CD4-positive, alpha-beta T cell treated with Interferon gamma for 1 hour (primary cell): ENCODE measurements at regions not wholly inside any gene's neighbourhood (a gene's known extent, or its start where the extent isn't known, plus 50 kb on each side); places are given as distances from the start of the nearest gene placed in this dataset.
"Not testable (repeated sequence)": the region's sequence is repeated elsewhere in the genome, so short reads cannot be mapped to it uniquely, and the experiment has no call there.

Experiments used
- DNase-seq: peaks from one replicate; pipeline ENCODE4 v3.0.0-alpha.2; 2020

DNA sequence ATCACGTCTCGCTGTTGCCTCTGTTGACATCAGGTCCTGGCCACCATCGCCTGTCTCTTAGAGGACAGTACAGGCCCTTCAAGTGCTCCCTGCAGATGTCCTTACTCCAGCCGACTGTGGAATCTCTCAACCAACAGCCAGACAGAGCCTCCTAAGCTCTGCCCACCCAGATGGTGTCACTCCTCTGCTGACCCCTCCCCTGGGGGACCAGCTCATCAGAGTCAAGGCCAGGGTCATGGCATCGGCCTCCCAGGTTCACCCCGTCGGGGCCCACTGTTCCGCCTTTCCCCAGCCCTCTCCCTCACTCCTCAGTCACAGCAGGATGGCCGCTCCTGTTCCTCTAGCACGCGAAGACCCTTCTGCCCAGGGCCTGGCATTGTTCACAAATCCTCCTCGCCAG is 157.3 kb upstream of the TMEM132C start:
- DNase-seq: no peak

DNA sequence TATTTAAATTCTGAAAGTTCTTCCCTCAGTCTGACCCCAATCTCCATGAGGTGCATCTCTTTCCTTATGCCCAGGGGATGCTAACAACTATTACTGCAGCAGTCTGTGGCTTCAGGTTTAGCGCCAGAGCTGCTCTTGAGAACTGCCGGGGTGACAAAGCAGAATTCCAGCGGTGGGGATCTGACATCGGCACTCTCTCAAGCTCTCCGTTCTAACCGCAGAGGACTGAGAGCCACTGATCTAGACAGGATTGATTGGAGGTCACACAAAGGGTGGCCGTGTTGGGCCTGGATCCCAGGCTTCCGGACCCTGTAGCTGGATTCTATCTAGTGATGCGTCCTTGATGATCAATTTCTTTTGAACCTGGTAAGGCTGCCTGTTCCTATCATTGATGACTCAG is 155.6 kb upstream of the TMEM132C start:
- DNase-seq: no peak

DNA sequence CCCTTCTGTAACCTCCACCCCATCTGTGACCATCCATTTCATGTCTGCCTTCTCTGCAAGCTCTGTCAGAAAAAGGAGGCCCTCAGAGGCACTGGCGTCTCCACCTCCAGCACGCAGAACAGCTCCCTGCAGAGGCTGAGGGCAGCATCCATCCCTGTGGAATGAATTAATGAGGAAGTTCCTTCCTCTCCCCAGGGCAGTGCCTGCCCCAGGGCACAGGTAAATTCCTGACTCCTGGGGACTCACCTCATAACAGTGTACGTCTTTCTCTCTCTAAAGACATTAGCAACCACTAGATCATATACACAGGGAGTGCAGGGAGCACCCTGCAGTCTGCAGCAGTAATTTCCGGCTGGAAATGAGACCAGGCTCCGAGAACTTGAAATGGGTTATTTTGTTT is 155.0 kb upstream of the TMEM132C start:
- DNase-seq: no peak

DNA sequence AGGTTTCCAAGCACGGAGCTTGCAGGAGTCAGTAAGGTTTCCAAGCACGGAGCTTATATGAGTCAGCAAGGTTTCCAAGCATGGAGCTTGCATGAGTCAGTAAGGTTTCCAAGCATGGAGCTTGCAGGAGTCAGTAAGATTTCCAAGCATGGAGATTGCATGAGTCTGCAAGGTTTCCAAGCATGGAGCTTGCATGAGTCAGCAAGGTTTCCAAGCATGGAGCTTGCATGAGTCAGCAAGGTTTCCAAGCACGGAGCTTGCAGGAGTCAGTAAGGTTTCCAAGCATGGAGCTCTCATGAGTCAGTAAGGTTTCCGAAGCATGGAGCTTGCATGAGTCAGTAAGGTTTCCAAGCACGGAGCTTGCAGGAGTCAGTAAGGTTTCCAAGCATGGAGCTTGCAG is 153.7 kb upstream of the TMEM132C start:
- not testable (repeated sequence) for DNase-seq

DNA sequence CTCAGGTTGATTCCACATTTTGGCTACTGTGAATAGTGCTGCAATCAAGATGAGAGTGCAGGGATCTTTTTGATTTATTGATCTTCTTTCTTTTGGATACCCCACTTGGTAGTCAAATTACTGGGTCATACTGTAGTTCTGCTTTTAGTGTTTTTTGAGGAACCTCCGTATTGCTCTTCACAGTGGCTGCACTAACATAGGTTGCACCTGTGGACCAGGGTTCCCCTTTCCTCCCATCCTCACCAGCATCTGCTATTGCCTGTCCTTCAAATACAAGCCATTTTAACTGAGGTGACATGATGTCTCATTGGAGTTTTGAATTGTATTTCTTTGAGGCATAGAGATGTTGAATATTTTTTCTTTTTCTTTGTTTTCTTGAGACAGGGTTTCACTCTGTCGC is 152.5 kb upstream of the TMEM132C start:
- no peak for DNase-seq

DNA sequence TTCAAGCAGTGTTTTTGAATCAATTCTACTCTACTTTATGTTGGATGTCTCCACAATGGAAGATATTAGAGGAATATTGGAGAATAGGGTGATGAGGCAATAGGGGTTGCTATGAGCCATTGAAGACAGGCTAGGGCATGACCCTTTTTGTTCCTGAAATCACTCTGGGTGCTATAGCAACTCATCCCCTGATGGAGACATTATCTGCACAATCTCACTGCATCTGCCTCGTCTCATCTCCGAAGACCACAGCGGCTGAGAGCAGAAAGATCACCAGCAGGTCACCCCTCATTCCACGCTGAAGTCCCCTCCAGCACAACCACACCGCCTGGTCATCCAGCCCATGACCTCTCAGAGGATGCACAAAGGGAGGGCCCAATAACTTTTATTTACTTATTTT is 150.4 kb upstream of the TMEM132C start:
- DNase-seq: no peak

DNA sequence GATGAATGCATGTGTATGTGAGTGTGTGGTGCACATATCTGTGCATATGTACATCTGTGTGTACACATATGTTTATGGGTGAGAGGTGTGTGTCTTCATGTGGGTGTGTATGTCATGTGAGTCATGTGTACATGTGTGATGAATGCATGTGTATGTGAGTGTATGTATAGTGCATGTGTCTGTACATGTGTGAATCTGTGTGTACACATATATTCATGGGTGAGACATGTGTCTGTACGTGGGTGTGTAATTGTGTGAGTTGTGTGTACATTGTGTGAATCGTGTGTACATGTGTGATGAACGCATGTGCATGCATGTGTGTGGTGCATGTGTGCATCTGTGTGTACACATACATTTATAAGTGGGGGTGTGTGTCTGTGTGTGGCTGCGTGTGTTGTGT is 146.9 kb upstream of the TMEM132C start:
- no peak for DNase-seq

DNA sequence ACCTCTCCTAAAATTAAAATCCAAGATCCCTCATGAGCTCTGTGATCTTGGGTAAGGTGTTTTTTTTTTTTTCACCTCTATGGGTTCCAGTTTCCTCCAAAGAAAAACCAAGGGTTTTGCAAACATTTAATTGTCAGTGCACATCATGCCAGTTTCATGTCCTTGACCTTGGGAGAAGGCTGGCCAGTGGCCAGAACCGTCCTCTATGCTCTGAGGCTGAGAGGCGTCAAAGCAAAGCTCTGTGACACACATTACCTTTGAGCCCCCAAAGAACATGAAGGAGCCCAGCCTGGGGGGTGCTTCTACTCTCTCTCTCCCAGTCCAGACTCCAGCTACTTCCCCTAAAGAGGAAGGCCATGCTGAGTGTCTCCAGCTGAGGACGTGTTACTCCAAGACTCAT is 145.5 kb upstream of the TMEM132C start:
- DNase-seq: no peak

DNA sequence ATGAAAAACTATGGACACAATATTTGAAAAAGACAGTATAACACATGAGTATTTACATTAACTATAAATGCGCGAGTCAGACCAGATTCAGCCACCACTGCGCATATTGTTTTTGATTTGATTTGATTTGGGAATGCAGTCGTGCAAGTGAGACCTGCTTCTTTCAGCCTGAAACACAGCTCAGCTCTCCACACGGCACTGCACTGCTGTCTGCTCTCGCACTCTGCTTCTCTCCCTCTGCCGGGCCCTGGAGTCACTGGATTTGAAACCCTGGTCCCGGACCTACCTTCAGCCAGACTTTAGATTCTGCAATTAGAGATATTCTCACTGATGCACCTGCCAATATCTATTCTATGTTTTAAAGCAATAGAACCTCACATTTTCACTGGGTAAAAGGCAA is 143.9 kb upstream of the TMEM132C start:
- no peak for DNase-seq

DNA sequence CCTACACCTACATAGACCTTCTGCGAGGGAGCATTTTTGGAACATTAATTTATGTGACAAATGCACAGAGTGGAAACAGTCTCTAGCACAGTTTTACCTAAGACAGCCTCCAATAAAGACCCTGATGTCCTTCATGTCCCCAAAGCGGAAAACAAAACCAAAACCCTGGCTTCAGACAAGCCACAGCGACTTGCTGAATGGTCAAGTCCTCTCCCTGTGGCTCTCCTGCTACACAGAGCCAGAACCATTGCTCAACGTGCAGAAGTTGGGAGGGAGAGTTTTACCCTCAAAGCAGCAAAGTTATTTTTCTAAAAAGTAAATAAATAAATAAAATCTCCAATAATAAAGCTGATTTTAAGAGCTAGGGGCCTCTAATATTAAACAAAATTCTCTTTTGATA is 135.0 kb upstream of the TMEM132C start:
- no peak for DNase-seq

DNA sequence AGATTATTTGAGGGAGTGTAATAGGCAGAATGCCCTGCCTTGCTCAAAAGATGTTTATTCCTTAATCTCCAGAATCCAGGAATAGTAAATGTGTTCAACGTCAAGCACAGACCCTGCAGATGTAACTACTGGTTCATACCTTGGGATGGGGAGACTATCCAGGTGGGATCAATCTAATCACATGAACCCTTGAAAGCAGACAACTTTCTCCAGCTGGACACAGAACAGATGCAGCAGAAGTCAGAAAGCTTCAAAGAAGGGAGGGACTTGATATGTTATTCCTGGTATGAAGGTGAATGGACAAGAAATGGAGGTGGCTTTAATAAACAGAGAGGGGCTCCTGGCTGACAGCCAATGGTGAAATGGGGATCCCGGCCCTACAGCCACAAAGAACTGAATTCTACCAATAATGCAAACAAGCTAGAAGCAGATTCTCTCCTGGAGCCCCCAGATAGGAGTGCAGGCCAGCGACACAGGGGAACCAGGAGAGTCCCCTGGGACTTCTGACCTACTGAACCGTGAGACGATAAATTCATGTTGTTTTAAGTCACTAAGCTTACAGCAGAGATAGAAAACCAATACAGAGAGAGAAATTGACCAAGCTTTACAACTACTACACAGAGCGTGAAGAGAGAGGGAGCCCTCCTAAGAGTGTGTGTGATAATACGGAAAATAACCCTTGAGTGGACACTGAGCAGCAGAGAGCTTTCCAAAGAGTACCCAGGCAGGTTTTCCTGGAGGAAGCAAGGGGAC is 133.5 kb upstream of the TMEM132C start:
- DNase-seq: no peak

DNA sequence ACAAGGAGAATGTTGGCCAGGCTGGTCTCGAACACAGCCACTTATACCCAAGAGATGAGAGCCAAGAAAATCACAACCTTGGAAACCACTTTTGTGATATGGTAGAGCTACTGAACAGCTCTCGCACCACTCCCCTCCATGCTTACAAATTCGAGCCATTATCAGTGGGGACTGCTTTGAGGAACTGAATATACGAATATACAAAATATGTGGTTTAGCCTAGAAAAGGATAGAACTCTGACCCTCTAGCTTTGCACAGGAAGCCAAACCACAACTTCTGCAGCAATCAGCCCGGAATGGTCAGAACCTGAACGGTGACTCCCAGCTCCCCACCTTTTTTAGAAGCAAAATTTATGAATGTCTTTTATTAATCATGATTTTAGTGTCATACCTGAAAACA is 129.8 kb upstream of the TMEM132C start:
- DNase-seq: no peak

DNA sequence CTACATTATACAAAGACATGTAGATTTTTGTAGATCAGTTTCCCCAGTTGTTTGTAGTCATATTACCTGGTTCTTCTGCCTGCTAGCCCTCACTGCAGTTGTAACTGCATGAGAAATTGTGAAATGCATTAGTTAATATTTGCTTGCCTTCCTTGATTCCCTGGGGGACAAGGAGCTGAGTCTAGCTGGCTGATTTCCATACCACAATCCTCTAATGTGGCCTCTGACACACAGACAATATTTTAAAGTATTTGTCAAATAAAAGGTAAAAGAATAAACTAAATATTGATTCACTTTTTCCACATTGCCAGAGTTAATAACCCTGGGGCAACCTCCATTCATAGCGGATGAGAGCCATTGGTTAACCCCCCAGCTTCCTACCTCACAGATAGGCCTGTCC is 128.8 kb upstream of the TMEM132C start:
- no peak for DNase-seq

DNA sequence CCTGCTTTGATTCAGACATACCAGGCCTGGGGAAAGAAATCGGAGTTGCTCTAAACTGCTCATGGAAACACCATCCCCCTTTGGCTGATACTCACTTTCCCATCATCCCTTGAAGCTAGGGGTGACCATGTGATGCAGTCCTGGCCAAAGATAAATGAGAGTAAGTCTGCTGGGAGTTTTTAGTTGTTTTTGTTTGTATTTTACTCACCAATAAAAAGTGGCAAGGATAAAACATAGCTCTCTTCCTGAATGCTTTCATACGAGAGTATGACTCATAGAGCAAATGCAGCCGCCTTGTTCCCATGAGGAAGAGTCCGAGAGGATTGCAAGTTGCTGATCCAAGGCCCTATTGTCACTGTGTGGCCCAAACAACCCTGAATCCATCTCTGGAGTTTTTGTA is 126.4 kb upstream of the TMEM132C start:
- DNase-seq: no peak

DNA sequence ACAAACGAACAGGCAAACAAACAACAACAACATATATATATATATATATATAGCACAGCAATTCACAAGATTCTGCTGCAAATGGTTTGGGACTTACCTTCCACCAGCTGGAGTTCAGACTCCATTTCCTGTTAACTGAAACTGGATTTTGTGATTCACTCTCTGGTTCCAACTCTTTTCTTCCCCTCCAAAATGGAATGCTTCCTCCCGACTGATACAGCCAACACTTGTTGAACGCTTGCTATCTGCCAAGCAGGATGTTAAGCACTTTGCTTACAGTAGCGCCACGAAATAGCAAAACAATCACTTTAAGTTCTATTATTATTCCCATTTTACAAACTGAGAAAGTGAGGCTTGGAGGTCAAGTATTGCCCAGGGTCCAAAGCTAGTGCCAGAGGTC is 116.0 kb upstream of the TMEM132C start:
- DNase-seq: no peak

DNA sequence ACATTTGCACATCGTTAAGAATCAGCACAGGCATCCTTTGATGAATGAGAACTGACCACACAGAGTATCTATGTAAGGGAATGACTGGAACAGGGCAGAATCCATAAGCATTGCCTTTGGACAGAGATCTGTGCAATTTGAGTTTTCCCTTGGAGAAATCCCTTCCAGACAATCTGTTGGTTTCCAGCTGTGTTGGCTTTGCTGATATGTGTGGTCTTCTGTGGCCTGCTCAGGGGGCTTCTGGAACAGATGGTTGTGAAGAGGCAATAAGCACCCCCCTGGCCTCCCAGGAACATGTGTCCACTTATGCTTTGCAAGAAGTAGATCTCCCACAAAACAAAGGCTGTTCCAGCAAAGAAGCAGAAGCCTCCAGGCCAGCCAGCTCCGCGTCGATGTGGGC is 111.4 kb upstream of the TMEM132C start:
- DNase-seq: no peak

DNA sequence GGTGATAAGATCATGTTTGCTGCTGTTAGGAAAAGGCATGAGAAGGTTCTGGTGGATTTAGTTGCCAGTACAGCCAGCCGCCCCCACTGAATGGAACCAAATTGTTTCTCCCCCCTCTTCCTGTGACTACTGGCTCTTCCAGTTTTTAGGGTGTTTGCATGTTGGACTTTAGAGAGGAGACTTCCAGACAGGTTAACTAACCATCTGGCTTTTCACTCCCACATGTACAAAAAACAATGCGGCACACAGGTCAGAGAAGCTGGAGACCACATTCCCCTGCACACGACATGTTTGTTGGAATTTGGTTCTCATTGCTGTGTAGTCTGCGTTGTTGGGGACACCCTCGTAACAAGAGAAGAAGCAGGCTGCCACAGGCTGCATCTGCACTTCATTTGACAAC is 103.9 kb upstream of the TMEM132C start:
- no peak for DNase-seq

DNA sequence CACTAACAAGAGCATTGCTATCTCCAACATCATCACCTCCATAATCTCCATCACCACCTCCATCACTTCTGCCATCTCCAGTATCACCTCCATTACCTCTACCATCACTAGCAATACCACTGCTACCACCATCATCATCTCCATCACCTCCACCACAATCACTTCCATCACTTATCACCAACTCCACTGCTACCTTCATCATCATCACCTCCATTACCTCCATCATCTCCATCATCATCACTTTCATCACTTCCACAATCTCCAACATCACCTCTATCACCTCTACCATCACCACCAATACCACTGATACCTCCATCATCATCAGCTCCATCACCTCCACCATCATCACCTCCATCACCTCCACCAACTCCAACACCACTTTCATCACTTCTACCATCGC is 102.4 kb upstream of the TMEM132C start:
- no peak for DNase-seq

DNA sequence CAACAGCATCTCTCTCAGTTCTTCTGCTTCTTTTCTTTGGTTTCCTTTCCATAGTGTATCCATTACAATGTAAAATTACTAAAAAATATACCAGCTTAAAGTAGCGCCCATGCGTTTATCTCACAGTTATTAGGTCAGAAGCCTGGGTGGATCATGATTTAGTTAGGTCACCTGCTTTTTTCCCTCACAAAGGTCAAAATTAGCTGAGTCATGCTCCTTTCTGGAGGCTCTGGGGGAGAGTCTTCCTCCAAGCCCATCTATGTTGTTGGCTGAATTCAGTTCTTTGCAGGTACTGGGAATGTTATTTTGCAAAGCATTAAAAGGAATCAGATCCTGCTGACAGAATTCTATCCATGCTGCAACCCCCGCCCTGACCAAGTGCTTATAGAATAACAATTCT is 101.6 kb upstream of the TMEM132C start:
- DNase-seq: no peak

DNA sequence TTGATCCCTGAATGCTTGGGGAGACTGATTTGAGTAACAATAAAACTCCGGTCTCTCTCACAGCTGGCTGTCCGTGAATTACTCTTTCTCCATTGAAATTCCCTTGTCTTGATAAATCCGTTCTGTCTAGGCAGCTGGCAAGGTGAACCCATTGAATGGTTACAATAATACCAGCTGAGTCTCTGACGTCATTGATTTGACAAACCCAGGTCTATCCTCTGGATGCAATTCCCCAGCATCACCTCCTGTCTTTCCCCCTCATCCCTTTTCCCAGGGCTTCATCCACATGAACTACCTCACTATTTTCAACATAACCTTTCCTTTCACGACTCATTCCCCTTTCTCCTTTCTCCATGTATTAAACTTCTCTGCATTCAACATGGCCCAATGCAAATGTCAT is 98.7 kb upstream of the TMEM132C start:
- no peak for DNase-seq

DNA sequence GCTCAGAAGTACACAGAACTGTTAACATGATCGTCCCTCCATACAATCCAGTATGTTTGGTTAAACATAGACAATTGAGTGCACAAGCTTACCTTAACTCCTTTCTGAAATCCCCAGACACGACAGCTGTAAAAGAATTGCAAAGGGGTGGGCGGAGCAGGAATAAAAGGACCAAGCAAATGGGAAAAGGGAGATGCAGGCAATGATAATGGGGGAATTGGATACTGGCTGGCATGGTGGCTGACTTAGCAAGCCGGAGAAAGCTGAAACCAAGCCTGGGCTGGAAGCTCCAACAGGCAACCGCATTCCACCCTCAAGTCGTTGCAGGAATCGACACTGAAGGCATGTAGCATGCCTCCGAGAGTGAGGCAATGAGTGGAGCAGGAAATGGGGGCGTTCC is 96.8 kb upstream of the TMEM132C start:
- DNase-seq: no peak

DNA sequence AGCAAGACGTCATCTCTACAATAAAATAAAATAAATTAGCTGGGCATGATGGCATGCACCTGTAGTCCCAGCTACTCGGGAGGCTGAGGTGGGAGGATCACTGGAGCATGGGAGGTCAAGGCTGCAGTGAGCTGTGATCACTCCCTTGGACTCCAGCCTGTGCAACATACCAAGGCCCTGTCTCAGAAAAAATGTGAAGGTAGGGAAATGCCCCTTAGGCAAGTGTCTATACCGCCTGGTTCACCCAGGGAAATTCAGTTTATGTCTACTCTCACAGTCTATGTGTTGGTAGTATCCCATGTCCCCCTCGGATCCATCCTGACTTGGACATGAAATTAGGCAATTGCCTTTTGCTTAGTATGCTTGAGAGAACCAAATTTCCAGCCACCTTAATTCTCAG is 88.4 kb upstream of the TMEM132C start:
- DNase-seq: no peak

DNA sequence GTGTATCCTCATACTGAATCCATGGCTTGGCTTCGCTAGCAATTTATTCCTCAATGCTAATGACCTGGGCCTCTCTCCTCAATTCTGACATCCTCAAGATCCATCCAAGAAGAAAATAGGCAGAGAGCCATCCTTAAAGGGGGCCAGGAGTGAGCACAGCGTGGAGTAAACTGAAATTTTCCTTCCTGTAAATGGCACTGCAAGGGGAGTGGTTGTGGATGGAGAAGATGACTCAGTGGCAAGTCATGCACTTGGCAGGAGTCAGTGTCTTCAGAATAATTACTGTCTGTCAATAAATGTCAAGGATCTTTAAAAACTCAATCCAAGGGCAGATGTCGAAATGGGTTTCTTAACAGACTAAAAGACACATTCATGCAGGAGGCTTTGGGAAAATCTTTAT is 88.0 kb upstream of the TMEM132C start:
- DNase-seq: no peak

DNA sequence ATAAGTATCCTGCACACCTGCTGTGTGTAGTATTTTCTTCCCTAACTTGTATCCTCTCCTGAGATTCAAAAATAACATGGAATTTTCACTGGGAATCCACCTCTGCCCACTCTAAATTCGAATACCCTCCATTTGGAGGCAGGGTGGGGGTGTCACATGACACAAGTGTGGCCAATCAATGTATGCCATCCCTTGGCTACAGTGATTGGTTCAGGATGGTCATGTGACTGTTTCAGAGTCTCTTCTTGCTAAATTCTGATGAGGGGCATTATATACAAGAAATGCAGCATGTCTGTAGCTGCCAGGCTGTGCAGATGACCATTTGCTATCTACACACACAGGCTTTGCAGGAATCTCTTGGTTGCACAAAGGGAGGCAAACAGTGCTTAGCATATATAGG is 86.8 kb upstream of the TMEM132C start:
- DNase-seq: no peak

DNA sequence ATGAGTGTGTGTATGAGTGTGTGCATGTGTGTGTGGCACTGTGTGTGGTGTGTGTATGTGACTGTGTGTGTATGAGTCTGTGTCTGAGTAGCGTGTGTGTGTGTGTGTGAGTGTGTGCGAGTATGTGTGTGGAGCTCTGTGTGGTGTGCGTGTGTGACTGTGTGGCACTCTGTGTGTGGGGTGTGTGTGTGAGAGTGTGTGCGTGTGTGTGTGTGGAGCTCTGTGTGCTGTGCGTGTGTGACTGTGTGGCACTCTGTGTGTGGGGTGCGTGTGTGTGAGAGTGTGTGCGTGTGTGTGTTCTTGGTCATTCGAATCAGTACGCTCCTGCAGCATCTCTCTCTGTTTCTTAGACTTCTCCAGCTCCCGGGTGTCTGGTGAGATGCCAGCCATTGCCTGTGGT is 76.9 kb upstream of the TMEM132C start:
- no peak for DNase-seq

DNA sequence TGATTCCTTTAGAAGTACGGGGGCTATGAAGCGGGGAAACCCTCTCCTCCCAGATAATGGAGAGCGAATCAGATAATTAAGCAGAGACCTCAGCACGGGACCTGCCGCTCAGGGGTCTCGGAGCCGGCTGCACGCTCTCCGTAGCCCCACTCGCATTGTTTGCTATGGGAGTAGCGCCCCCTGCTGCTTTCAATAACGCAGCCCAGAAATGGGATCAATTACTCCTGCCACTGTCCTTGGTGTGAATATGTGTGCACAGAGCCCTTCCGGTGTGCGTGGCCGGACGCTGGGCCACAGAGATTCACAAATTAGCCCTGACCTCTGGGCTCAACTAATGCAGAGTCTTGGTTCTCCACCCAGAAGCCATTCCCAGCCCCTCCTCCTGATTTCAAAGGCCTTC is 76.4 kb upstream of the TMEM132C start:
- no peak for DNase-seq
